K562 (cell line): ENCODE measurements at regions not wholly inside any gene's neighbourhood (a gene's known extent, or its start where the extent isn't known, plus 50 kb on each side); places are given as distances from the start of the nearest gene placed in this dataset.

Experiments used
- ATAC-seq: fragments of 200-7000 bp; cut with Tn5 transposase; 3 replicates; pipeline ENCODE4 v1.9.1; 2020; ENCODE audit warnings: moderate library complexity
- BruUV-seq: library from RNA; stranded (reverse); fragments of 400-500 nt; replicated peaks from 2 replicates; lab custom pipeline; 2021; lab: Mats Ljungman, UMichigan
- CTCF ChIA-PET: fragments of 300-600 bp; formaldehyde crosslinking; extraction: SDS; loops from one replicate; lab custom pipeline; 2021; ENCODE audit warnings: low intra/inter-chr PET ratio; lab: Yijun Ruan, JAX
- POLR2A ChIA-PET: fragments of 300-600, 350-650 bp; sonication (Branson Sonifier 250); formaldehyde crosslinking; extraction: SDS; loops from one replicate; lab custom pipeline; 2021; ENCODE audit warnings: antibody characterized with exemption, inconsistent platforms; lab: Yijun Ruan, JAX
- DNase-seq, 4 experiments: peaks; one replicate each; pipeline versions ENCODE4 v3.0.0 to v3.0.0-alpha.2; 2011 to 2018; ENCODE audit warnings: low spot score in 3 of 4, mixed read lengths in 3 of 4; ENCODE audit errors: extremely low read depth in 1 of 4
- FAIRE-seq: peaks from 2 replicates; lab custom pipeline; 2011; peaks lifted over from hg19 to GRCh38; lab: Jason Lieb, UNC
- H2AFZ ChIP-seq: 2 replicates; pipeline ENCODE4 v1.6.0; 2011; ENCODE audit warnings: low read depth, low read length, control low read depth, inconsistent platforms
- H3K27ac ChIP-seq: fragments of 200-600 bp; 3 replicates; pipeline ENCODE4 v1.8.0; 2011; ENCODE audit warnings: low read depth, mild to moderate bottlenecking, control low read depth, inconsistent platforms, low read length, moderate library complexity, mixed read lengths; ENCODE audit errors: extremely low read depth
- H3K27me3 ChIP-seq, 2 experiments: fragments of 300-600 bp in 1 of 2; 2 replicates in 1 of 2; 3 replicates in 1 of 2; pipeline versions ENCODE4 v1.6.0 to v1.8.0; 2011; ENCODE audit warnings: inconsistent platforms in 2 of 2, low read length in 2 of 2, mild to moderate bottlenecking in 1 of 2, mixed read lengths in 1 of 2, moderate library complexity in 1 of 2; ENCODE audit not compliant: control insufficient read depth in 2 of 2, insufficient read depth in 2 of 2
- H3K36me3 ChIP-seq: fragments of 300-600 bp; 3 replicates; pipeline ENCODE4 v1.8.0; 2011; ENCODE audit warnings: mild to moderate bottlenecking, low read length, inconsistent platforms; ENCODE audit not compliant: control insufficient read depth, insufficient read depth
- H3K4me1 ChIP-seq, 2 experiments: fragments of 200-600 bp in 1 of 2; replicated peaks in 1 of 2; 2 replicates in 1 of 2; 3 replicates in 1 of 2; pipeline versions ENCODE4 v1.5.1 to v1.8.0; 2011; ENCODE audit warnings: inconsistent platforms in 2 of 2, low read length in 2 of 2, mild to moderate bottlenecking in 1 of 2, mixed read lengths in 1 of 2, moderate library complexity in 1 of 2; ENCODE audit not compliant: control insufficient read depth in 2 of 2, insufficient read depth in 2 of 2
- H3K4me2 ChIP-seq: 2 replicates; pipeline ENCODE4 v1.6.1; 2011; ENCODE audit warnings: low read length, control low read depth, inconsistent platforms, mixed read lengths; ENCODE audit not compliant: insufficient read depth
- H3K4me3 ChIP-seq: fragments of 200-600 bp; sonication (generic), shearing (Covaris generic); 2 replicates; pipeline ENCODE4 v1.5.1; 2016; ENCODE audit warnings: control low read depth, inconsistent platforms
- H3K79me2 ChIP-seq: fragments of 200-600 bp; 3 replicates; pipeline ENCODE4 v1.8.0; 2011; ENCODE audit warnings: low read length, inconsistent platforms; ENCODE audit not compliant: control insufficient read depth, insufficient read depth
- H3K9ac ChIP-seq, 2 experiments: 2 replicates each; pipeline versions ENCODE4 v1.6.0 to v1.6.1; 2011; ENCODE audit warnings: low read depth in 2 of 2, low read length in 2 of 2, control low read depth in 1 of 2, inconsistent platforms in 1 of 2, mild to moderate bottlenecking in 1 of 2, mixed read lengths in 1 of 2; ENCODE audit not compliant: insufficient read depth in 1 of 2
- H3K9me1 ChIP-seq: one replicate; pipeline ENCODE4 v1.6.0; 2011; ENCODE audit warnings: inconsistent platforms, mild to moderate bottlenecking, low read length, moderate library complexity; ENCODE audit not compliant: control insufficient read depth, insufficient read depth
- H3K9me3 ChIP-seq: replicated peaks from 2 replicates; pipeline ENCODE4 v1.5.1; 2011; ENCODE audit warnings: low read depth, low read length, inconsistent platforms; ENCODE audit not compliant: control insufficient read depth, insufficient read depth
- H4K20me1 ChIP-seq: replicated peaks from 2 replicates; pipeline ENCODE4 v1.6.1; 2011; ENCODE audit warnings: low read length, inconsistent platforms, mixed read lengths; ENCODE audit not compliant: control insufficient read depth, insufficient read depth
- BRF1 ChIP-seq: IDR thresholded peaks from 3 replicates; pipeline ENCODE4 v1.6.1; 2011; ENCODE audit warnings: borderline replicate concordance, mild to moderate bottlenecking; ENCODE audit not compliant: insufficient read length; ENCODE audit errors: extremely low read depth
- CAMTA2 ChIP-seq: fragments of 250-450 bp; sonication (Bioruptor Pico); conservative IDR thresholded peaks from 2 replicates; pipeline ENCODE4 v1.5.1; 2022
- EGR1 ChIP-seq: fragments of 450-650 bp; conservative IDR thresholded peaks from 2 replicates; pipeline ENCODE4 v1.6.1; 2017; ENCODE audit warnings: mild to moderate bottlenecking
- FOXK1 ChIP-seq: sonication (generic); formaldehyde crosslinking; IDR thresholded peaks from 2 replicates; pipeline ENCODE4 v1.8.0; 2022; ENCODE audit warnings: missing genetic modification reagents, mild to moderate bottlenecking, borderline replicate concordance
- GATA2 ChIP-seq: sonication (generic); formaldehyde crosslinking; IDR thresholded peaks from 2 replicates; pipeline ENCODE4 v1.4.0; 2020; ENCODE audit warnings: mild to moderate bottlenecking, missing genetic modification reagents
- STAT5B ChIP-seq: fragments of 250-450 bp; sonication (Bioruptor Pico); IDR thresholded peaks from 2 replicates; pipeline ENCODE4 v1.8.0; 2021; ENCODE audit warnings: mild to moderate bottlenecking, inconsistent platforms
- THRB ChIP-seq: fragments of 450-650 bp; formaldehyde crosslinking; conservative IDR thresholded peaks from 2 replicates; pipeline ENCODE4 v1.4.0; 2022; ENCODE audit warnings: mild to moderate bottlenecking, missing genetic modification characterization
- ZNF76 ChIP-seq: fragments of 250-450 bp; sonication (Bioruptor Pico); IDR thresholded peaks from 2 replicates; pipeline ENCODE4 v1.4.0; 2020; ENCODE audit warnings: mild to moderate bottlenecking, moderate library complexity, borderline replicate concordance
- ZSCAN29 ChIP-seq: fragments of 450-650 bp; IDR thresholded peaks from 2 replicates; pipeline ENCODE4 v1.6.1; 2017
- in situ Hi-C: fragments of 300-500 bp; cut with MboI; formaldehyde crosslinking; loops from 4 replicates; pipeline ENCODE4 v1.15.0; 2018; ENCODE audit warnings: inconsistent platforms, mixed read lengths
- intact Hi-C: fragments of 100-400 bp; cut with micrococcal nuclease; formaldehyde crosslinking; loops from 2 replicates; pipeline ENCODE4 v1.14.2; 2022
- TF ChIP-seq, protein P1 (sequence below): fragments of 200-800 bp; sonication (Bioruptor generic); IDR thresholded peaks from 2 replicates; pipeline ENCODE4 v1.6.1; 2016; ENCODE audit warnings: missing genetic modification characterization, missing compliant biosample characterization

DNA sequence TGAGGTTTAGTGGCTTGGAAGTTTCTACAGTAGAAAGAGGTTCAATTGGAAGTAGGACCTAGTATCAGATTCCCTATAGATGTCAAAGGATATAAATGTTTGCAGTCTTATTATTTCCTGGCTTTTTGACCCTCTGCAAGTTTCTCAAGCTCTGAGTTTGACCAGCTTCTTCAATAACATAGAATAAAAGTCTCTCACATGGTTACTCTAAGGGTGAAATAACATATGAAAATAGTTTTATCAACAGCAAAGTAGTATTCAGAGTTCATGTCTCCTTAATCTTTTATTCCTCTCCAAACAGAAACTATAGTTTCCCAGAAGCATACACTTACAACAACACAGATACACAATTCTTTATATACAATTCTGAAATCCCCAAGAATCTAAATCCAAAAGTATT, 132.9 kb upstream of the RND3 start:
- BruUV-seq = no TSS peak
- Histone ChIP-seq H3K4me2 (no peak overlapping the region), H3K4me1 (no peaks in the 10 kb centered on the region)

More for the DNA sequence above, 132.9 kb upstream of the RND3 start:
- TF ChIP-seq, protein P1, sequence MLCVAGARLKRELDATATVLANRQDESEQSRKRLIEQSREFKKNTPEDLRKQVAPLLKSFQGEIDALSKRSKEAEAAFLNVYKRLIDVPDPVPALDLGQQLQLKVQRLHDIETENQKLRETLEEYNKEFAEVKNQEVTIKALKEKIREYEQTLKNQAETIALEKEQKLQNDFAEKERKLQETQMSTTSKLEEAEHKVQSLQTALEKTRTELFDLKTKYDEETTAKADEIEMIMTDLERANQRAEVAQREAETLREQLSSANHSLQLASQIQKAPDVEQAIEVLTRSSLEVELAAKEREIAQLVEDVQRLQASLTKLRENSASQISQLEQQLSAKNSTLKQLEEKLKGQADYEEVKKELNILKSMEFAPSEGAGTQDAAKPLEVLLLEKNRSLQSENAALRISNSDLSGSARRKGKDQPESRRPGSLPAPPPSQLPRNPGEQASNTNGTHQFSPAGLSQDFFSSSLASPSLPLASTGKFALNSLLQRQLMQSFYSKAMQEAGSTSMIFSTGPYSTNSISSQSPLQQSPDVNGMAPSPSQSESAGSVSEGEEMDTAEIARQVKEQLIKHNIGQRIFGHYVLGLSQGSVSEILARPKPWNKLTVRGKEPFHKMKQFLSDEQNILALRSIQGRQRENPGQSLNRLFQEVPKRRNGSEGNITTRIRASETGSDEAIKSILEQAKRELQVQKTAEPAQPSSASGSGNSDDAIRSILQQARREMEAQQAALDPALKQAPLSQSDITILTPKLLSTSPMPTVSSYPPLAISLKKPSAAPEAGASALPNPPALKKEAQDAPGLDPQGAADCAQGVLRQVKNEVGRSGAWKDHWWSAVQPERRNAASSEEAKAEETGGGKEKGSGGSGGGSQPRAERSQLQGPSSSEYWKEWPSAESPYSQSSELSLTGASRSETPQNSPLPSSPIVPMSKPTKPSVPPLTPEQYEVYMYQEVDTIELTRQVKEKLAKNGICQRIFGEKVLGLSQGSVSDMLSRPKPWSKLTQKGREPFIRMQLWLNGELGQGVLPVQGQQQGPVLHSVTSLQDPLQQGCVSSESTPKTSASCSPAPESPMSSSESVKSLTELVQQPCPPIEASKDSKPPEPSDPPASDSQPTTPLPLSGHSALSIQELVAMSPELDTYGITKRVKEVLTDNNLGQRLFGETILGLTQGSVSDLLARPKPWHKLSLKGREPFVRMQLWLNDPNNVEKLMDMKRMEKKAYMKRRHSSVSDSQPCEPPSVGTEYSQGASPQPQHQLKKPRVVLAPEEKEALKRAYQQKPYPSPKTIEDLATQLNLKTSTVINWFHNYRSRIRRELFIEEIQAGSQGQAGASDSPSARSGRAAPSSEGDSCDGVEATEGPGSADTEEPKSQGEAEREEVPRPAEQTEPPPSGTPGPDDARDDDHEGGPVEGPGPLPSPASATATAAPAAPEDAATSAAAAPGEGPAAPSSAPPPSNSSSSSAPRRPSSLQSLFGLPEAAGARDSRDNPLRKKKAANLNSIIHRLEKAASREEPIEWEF (CRISPR knock-in tag) = no peak
- TF ChIP-seq STAT5B (CRISPR knock-in tag) (no peak), FOXK1 (CRISPR knock-in tag) (no peak), EGR1 (no peak), THRB (CRISPR knock-in tag) (no peak), GATA2 (CRISPR knock-in tag) (no peak), ZNF76 (no peak), BRF1 (no peak), ZSCAN29 (no peak), CAMTA2 (CRISPR knock-in tag) (no peak)
- no peak overlapping the region for H3K4me3 ChIP-seq
- no peaks in the 10 kb centered on the region for H3K27me3 ChIP-seq
- no peak overlapping the region for H3K27ac ChIP-seq
- H4K20me1 ChIP-seq = no peaks in the 10 kb centered on the region
- H3K79me2 ChIP-seq = no peaks in the 10 kb centered on the region
- no peak overlapping the region for H3K9ac ChIP-seq
- H2AFZ ChIP-seq = no peak overlapping the region
- intact Hi-C loops (no loop called here), in situ Hi-C loops (no loop called here)
- H3K9me1 ChIP-seq = no peaks in the 10 kb centered on the region
- no peak for DNase-seq
- no peaks in the 10 kb centered on the region for H3K9me3 ChIP-seq
- CTCF ChIA-PET = no interaction called here
- peak; percentile 48 for FAIRE-seq
- H3K36me3 ChIP-seq = no peaks in the 10 kb centered on the region
- POLR2A ChIA-PET = no interaction called here
- no peak for ATAC-seq
